ENCODE measurements at regions not wholly inside any gene's neighbourhood (a gene's known extent, or its start where the extent isn't known, plus 50 kb on each side); places are given as distances from the start of the nearest gene placed in this dataset.

DNA sequence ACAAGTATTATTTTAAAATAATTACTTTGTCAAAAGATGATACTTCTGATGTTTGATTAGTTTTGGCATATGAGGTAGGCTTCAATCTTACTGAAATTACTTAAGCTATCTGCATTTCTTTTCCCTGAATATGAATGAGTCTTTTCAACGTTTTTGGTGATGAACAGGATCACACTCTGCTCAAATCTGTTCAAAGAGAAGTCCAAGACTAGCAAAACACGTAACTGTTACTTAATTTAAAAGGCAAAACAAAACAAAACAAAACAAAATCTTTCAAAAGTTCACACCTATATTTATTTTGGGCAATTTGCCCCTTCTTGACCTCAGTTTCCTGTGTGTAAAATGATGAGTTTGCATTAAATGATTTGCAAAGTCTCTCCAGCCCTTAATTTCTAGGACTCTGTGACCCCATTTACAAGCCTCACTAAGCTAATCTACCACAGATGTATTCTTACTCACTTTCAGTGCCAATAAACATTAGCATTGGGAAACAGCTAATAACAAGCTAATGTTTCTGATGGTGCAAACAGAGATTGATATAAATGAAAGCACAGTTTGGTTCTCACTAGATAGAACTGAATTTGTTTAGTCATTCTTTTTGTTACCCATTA, 865.4 kb downstream of the LTN1 start:
- no peaks in the 10 kb centered on the region for H3K27me3 ChIP-seq (ENCODE audit: insufficient read depth, low read length)
- H4K20me1 ChIP-seq (ENCODE audit: insufficient read depth, low read length), result no peaks in the 10 kb centered on the region
- TF ChIP-seq, protein P1, sequence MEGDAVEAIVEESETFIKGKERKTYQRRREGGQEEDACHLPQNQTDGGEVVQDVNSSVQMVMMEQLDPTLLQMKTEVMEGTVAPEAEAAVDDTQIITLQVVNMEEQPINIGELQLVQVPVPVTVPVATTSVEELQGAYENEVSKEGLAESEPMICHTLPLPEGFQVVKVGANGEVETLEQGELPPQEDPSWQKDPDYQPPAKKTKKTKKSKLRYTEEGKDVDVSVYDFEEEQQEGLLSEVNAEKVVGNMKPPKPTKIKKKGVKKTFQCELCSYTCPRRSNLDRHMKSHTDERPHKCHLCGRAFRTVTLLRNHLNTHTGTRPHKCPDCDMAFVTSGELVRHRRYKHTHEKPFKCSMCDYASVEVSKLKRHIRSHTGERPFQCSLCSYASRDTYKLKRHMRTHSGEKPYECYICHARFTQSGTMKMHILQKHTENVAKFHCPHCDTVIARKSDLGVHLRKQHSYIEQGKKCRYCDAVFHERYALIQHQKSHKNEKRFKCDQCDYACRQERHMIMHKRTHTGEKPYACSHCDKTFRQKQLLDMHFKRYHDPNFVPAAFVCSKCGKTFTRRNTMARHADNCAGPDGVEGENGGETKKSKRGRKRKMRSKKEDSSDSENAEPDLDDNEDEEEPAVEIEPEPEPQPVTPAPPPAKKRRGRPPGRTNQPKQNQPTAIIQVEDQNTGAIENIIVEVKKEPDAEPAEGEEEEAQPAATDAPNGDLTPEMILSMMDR (IDR thresholded peaks at IDR 0.05; ENCODE audit: insufficient read depth, low read depth, low read length), result no peak
- TF ChIP-seq EZH2 (IDR thresholded peaks at IDR 0.05; ENCODE audit: insufficient read depth, low read length), result no peak
- DNase-seq (ENCODE audit: low read depth), result peak; percentile 8
- H3K4me3 Mint-ChIP-seq (ENCODE audit: unreplicated experiment), result no peak overlapping the region
- H3K79me2 ChIP-seq (ENCODE audit: insufficient read depth, low read length), result no peaks in the 10 kb centered on the region
- no peaks in the 10 kb centered on the region for H3K4me1 ChIP-seq (ENCODE audit: insufficient read depth, low read length)
- no peak overlapping the region for H3K4me2 ChIP-seq (ENCODE audit: low read length)
- H3K27ac ChIP-seq (ENCODE audit: low read depth, low read length), result no peak overlapping the region
- H3K27ac Mint-ChIP-seq (ENCODE audit: unreplicated experiment), result no peak overlapping the region
- H3K27me3 Mint-ChIP-seq (ENCODE audit: low read depth, unreplicated experiment), result no peaks in the 10 kb centered on the region
- no peak for FAIRE-seq
- no peak overlapping the region for H3K9ac ChIP-seq (ENCODE audit: low read length)
- no peak overlapping the region for H3K4me3 ChIP-seq (ENCODE audit: insufficient read depth, low read depth, low read length)
- H3K36me3 ChIP-seq (ENCODE audit: insufficient read depth, low read length), result no peaks in the 10 kb centered on the region
- H3K9me3 ChIP-seq (ENCODE audit: insufficient read depth, low read depth, low read length), result no peaks in the 10 kb centered on the region
- H3K36me3 Mint-ChIP-seq (ENCODE audit: low read depth, unreplicated experiment), result no peaks in the 10 kb centered on the region
- no peaks in the 10 kb centered on the region for H3K4me1 Mint-ChIP-seq (ENCODE audit: low read depth, unreplicated experiment)
- H2AFZ ChIP-seq (ENCODE audit: low read depth, low read length), result no peak overlapping the region
- H3K9me3 Mint-ChIP-seq (ENCODE audit: unreplicated experiment), result peaks cover 6% of the 10 kb centered on the region

DNA sequence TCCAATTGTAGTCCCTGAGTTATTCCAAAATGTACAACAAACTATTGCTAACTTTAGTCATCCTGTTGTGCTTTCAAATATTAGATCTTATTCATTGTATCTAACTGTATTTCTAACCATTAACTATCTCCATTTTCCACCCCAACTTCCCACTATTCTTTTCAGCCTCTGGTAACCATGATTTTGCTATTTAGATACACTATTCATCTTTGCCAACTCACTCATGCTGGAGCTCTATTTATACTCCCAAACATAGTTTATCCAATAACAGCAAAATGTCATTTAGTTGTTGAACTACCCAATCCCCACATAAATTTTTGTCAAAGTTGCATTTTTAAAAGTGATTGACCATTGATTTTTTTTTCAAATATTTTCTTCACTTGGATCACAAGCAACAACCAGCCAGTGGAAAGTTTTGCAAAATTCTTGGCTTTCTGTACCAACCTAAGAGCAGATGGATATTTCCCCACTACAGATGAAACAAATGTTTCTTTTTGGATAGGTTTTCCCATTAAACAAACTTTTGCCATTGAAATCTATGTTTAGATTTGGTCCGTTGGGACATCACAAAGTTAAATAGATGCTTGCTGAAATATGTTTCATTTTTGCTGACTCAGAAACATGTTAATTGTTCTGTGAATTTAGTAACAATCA, 866.0 kb downstream of the LTN1 start:
- Mint-ChIP-seq H3K36me3 (ENCODE audit: low read depth, unreplicated experiment) (no peaks in the 10 kb centered on the region), H3K9me3 (ENCODE audit: unreplicated experiment) (peaks cover 5% of the 10 kb centered on the region), H3K4me3 (ENCODE audit: unreplicated experiment) (no peak overlapping the region), H3K27me3 (ENCODE audit: low read depth, unreplicated experiment) (no peaks in the 10 kb centered on the region), H3K4me1 (ENCODE audit: low read depth, unreplicated experiment) (no peaks in the 10 kb centered on the region), H3K27ac (ENCODE audit: unreplicated experiment) (no peak overlapping the region)
- H3K4me3 ChIP-seq (ENCODE audit: insufficient read depth, low read depth, low read length), result no peak overlapping the region
- H4K20me1 ChIP-seq (ENCODE audit: insufficient read depth, low read length), result no peaks in the 10 kb centered on the region
- TF ChIP-seq EZH2 (IDR thresholded peaks at IDR 0.05; ENCODE audit: insufficient read depth, low read length), result no peak
- TF ChIP-seq, protein P1 (IDR thresholded peaks at IDR 0.05; ENCODE audit: insufficient read depth, low read depth, low read length), result no peak
- DNase-seq (ENCODE audit: low read depth), result no peak
- no peak overlapping the region for H3K4me2 ChIP-seq (ENCODE audit: low read length)
- H3K27me3 ChIP-seq (ENCODE audit: insufficient read depth, low read length), result no peaks in the 10 kb centered on the region
- no peak overlapping the region for H3K27ac ChIP-seq (ENCODE audit: low read depth, low read length)
- H2AFZ ChIP-seq (ENCODE audit: low read depth, low read length), result no peak overlapping the region
- H3K4me1 ChIP-seq (ENCODE audit: insufficient read depth, low read length), result no peaks in the 10 kb centered on the region
- no peak overlapping the region for H3K9ac ChIP-seq (ENCODE audit: low read length)
- no peaks in the 10 kb centered on the region for H3K36me3 ChIP-seq (ENCODE audit: insufficient read depth, low read length)
- H3K9me3 ChIP-seq (ENCODE audit: insufficient read depth, low read depth, low read length), result no peaks in the 10 kb centered on the region
- FAIRE-seq, result no peak
- H3K79me2 ChIP-seq (ENCODE audit: insufficient read depth, low read length), result no peaks in the 10 kb centered on the region

GRCh38 chr21:28124541-28124940, 868.1 kb downstream of the LTN1 start:
- DNase-seq (ENCODE audit: low read depth) (no peak), FAIRE-seq (no peak)
- Histone ChIP-seq H3K27ac (ENCODE audit: low read depth, low read length) (no peak overlapping the region), H3K9me3 (ENCODE audit: insufficient read depth, low read depth, low read length) (no peaks in the 10 kb centered on the region), H3K27me3 (ENCODE audit: insufficient read depth, low read length) (no peaks in the 10 kb centered on the region), H2AFZ (ENCODE audit: low read depth, low read length) (no peak overlapping the region), H3K36me3 (ENCODE audit: insufficient read depth, low read length) (no peaks in the 10 kb centered on the region), H3K4me1 (ENCODE audit: insufficient read depth, low read length) (no peaks in the 10 kb centered on the region), H3K9ac (ENCODE audit: low read length) (no peak overlapping the region), H4K20me1 (ENCODE audit: insufficient read depth, low read length) (no peaks in the 10 kb centered on the region), H3K79me2 (ENCODE audit: insufficient read depth, low read length) (no peaks in the 10 kb centered on the region), H3K4me3 (ENCODE audit: insufficient read depth, low read depth, low read length) (no peak overlapping the region), H3K4me2 (ENCODE audit: low read length) (no peak overlapping the region)
- Mint-ChIP-seq H3K27ac (ENCODE audit: unreplicated experiment) (no peak overlapping the region), H3K4me3 (ENCODE audit: unreplicated experiment) (no peak overlapping the region), H3K36me3 (ENCODE audit: low read depth, unreplicated experiment) (no peaks in the 10 kb centered on the region), H3K9me3 (ENCODE audit: unreplicated experiment) (no peaks in the 10 kb centered on the region), H3K4me1 (ENCODE audit: low read depth, unreplicated experiment) (no peaks in the 10 kb centered on the region), H3K27me3 (ENCODE audit: low read depth, unreplicated experiment) (no peaks in the 10 kb centered on the region)
- TF ChIP-seq EZH2 (IDR thresholded peaks at IDR 0.05; ENCODE audit: insufficient read depth, low read length), result no peak
- TF ChIP-seq, protein P1 (IDR thresholded peaks at IDR 0.05; ENCODE audit: insufficient read depth, low read depth, low read length), result no peak
